ENCODE measurements at regions not wholly inside any gene's neighbourhood (a gene's known extent, or its start where the extent isn't known, plus 50 kb on each side); places are given as distances from the start of the nearest gene placed in this dataset.

- no peaks in the 10 kb centered on the region for H3K36me3 ChIP-seq
- H3K27ac ChIP-seq = no peak overlapping the region
- TF ChIP-seq CTCF (IDR thresholded peaks at IDR 0.05) = no peak
- H3K27me3 ChIP-seq = no peaks in the 10 kb centered on the region
- no peaks in the 10 kb centered on the region for H3K4me1 ChIP-seq
- intact Hi-C loops (cut with DNase I) = no loop called here
- H3K4me3 ChIP-seq = no peak overlapping the region
- H3K9me3 ChIP-seq = no peaks in the 10 kb centered on the region
- no peak for DNase-seq
- H3K9ac ChIP-seq (ENCODE audit: low read depth in 2 of 2, low read length in 2 of 2) = no peak overlapping the region
These were observed 457.3 kb downstream of the RIT2 start for GRCh38 chr18:42658171-42658570.

DNA sequence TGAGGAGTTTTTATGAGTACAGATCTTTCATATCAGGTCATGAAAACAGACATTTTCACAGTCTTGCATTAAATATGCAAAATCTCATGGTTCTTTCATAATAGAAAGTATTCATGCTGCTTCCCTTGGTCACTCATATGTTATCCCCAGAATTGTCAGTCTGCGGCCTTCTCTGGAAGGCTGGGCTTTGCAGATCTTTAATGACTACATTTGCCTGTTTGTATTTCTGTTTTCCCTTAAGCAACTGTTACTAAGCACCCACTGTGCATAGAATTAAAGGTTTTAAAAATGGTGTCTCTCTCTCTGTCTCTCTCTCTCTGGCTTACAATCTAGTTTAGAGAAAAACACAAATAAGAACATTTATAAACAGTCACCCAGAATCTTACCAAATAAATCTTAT, 456.3 kb downstream of the RIT2 start:
- H3K9ac ChIP-seq (ENCODE audit: low read depth in 2 of 2, low read length in 2 of 2) = no peak overlapping the region
- no peak overlapping the region for H3K27ac ChIP-seq
- no peak overlapping the region for H3K4me3 ChIP-seq
- no peaks in the 10 kb centered on the region for H3K4me1 ChIP-seq
- no peaks in the 10 kb centered on the region for H3K27me3 ChIP-seq
- TF ChIP-seq CTCF (IDR thresholded peaks at IDR 0.05) = no peak
- no peaks in the 10 kb centered on the region for H3K36me3 ChIP-seq
- no peaks in the 10 kb centered on the region for H3K9me3 ChIP-seq
- no peak for DNase-seq
- intact Hi-C loops (cut with DNase I) = no loop called here

DNA sequence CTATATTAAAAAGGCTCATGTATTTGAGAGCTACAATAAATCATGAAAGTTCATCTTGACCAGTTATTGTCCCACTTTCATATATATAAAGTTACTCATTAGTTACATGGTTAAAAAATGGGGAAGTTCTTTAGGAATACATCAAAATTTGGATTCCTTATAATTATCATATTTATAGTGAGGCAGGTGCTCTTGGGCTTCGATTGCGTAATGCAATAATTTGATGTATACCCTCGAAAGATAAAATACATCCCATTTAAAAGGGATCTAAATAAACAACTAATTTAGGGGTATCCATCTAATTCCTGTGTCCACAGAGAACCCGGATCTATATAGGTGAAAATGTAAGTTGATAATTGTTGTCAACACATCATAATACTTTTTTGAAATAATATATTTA, 444.6 kb downstream of the RIT2 start:
- H3K4me1 ChIP-seq = no peaks in the 10 kb centered on the region
- no peaks in the 10 kb centered on the region for H3K36me3 ChIP-seq
- TF ChIP-seq CTCF (IDR thresholded peaks at IDR 0.05) = no peak
- H3K9ac ChIP-seq (ENCODE audit: low read depth in 2 of 2, low read length in 2 of 2) = no peak overlapping the region
- intact Hi-C loops (cut with DNase I) = no loop called here
- H3K4me3 ChIP-seq = no peak overlapping the region
- H3K27me3 ChIP-seq = no peaks in the 10 kb centered on the region
- no peak for DNase-seq
- H3K27ac ChIP-seq = no peak overlapping the region
- no peaks in the 10 kb centered on the region for H3K9me3 ChIP-seq

- Histone ChIP-seq H3K9me3 (no peaks in the 10 kb centered on the region), H3K36me3 (no peaks in the 10 kb centered on the region), H3K27ac (no peak overlapping the region), H3K9ac (ENCODE audit: low read depth in 2 of 2, low read length in 2 of 2) (no peak overlapping the region), H3K4me1 (no peaks in the 10 kb centered on the region), H3K27me3 (no peaks in the 10 kb centered on the region), H3K4me3 (no peak overlapping the region)
- intact Hi-C loops (cut with DNase I) = no loop called here
- no peak for DNase-seq
- no peak for TF ChIP-seq CTCF (IDR thresholded peaks at IDR 0.05)
These were observed 439.7 kb downstream of the RIT2 start for GRCh38 chr18:42675810-42676209.

DNA sequence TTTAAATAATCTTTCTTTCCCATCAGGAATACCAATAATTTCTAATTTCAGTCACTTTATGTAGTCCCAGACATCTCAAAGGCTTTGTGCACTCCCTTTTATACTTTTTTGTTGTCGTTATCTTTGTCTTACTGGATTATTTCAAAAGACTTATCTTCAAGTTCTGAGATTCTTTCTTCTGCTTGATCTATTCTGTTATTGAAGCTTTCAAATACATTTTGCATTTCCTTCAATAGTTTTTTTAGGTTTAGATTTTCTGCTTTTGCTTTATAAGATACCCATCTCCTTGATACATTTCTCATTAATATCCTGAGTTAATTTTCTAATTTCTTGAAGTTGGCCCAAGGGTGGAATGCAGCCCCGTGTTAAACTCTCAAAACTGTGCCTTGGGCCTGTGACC, 432.4 kb downstream of the RIT2 start:
- no peak overlapping the region for H3K27ac ChIP-seq
- intact Hi-C loops (cut with DNase I) = no loop called here
- no peak for DNase-seq
- H3K4me1 ChIP-seq = no peaks in the 10 kb centered on the region
- H3K9ac ChIP-seq (ENCODE audit: low read depth in 2 of 2, low read length in 2 of 2) = no peak overlapping the region
- H3K9me3 ChIP-seq = no peaks in the 10 kb centered on the region
- TF ChIP-seq CTCF (IDR thresholded peaks at IDR 0.05) = no peak
- H3K36me3 ChIP-seq = no peaks in the 10 kb centered on the region
- H3K27me3 ChIP-seq = no peaks in the 10 kb centered on the region
- H3K4me3 ChIP-seq = no peak overlapping the region

GRCh38 chr18:42689310-42689709, 426.2 kb downstream of the RIT2 start:
- no peaks in the 10 kb centered on the region for H3K9me3 ChIP-seq
- DNase-seq = no peak
- H3K4me3 ChIP-seq = no peak overlapping the region
- TF ChIP-seq CTCF (IDR thresholded peaks at IDR 0.05) = no peak
- no peak overlapping the region for H3K9ac ChIP-seq (ENCODE audit: low read depth in 2 of 2, low read length in 2 of 2)
- no peaks in the 10 kb centered on the region for H3K4me1 ChIP-seq
- H3K36me3 ChIP-seq = no peaks in the 10 kb centered on the region
- intact Hi-C loops (cut with DNase I) = no loop called here
- H3K27ac ChIP-seq = no peak overlapping the region
- H3K27me3 ChIP-seq = no peaks in the 10 kb centered on the region
